ENCODE measurements at regions not wholly inside any gene's neighbourhood (a gene's known extent, or its start where the extent isn't known, plus 50 kb on each side); places are given as distances from the start of the nearest gene placed in this dataset.

DNA sequence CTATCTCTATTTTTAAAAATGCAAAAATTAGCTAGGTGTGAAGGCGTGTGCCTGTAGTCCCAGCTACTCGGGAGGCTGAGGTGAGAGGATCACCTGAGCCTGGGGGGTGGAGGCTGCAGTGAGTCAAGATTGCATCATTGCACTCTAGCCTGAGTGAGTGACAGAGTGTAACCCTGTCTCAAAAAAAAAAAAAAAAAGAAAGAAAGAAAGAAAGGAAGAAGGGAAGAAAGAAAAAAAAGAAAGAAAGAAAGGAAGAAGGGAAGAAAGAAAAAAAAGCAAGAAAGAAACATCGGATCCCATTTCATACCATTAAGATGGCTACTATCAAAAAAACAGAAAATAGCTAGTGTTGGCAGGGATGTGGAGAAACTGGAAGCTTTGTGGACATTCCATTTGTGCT is 136.8 kb upstream of the WNT4 start:
- TF ChIP-seq, protein P1, sequence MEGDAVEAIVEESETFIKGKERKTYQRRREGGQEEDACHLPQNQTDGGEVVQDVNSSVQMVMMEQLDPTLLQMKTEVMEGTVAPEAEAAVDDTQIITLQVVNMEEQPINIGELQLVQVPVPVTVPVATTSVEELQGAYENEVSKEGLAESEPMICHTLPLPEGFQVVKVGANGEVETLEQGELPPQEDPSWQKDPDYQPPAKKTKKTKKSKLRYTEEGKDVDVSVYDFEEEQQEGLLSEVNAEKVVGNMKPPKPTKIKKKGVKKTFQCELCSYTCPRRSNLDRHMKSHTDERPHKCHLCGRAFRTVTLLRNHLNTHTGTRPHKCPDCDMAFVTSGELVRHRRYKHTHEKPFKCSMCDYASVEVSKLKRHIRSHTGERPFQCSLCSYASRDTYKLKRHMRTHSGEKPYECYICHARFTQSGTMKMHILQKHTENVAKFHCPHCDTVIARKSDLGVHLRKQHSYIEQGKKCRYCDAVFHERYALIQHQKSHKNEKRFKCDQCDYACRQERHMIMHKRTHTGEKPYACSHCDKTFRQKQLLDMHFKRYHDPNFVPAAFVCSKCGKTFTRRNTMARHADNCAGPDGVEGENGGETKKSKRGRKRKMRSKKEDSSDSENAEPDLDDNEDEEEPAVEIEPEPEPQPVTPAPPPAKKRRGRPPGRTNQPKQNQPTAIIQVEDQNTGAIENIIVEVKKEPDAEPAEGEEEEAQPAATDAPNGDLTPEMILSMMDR (IDR thresholded peaks at IDR 0.05; ENCODE audit: low read depth, low read length, poor library complexity, severe bottlenecking), result no peak
- no peak for TF ChIP-seq EZH2phosphoT487 (IDR thresholded peaks at IDR 0.05; ENCODE audit: borderline replicate concordance, low read length)
